Lung (tissue), 11 donors: ENCODE measurements at regions not wholly inside any gene's neighbourhood (a gene's known extent, or its start where the extent isn't known, plus 50 kb on each side); places are given as distances from the start of the nearest gene placed in this dataset.

Source experiments
- ATAC-seq: fragments of 200-7000 bp; cut with Tn5 transposase; one replicate; pipeline ENCODE4 v1.9.1; 2020; ENCODE audit warnings: moderate number of reproducible peaks; ENCODE audit not compliant: insufficient read depth, low FRiP score
- DNase-seq, 3 donors: peaks; one replicate each; pipeline ENCODE4 v3.0.0-alpha.2; 2013 to 2017
- H3K27ac ChIP-seq, 2 donors: one replicate each; pipeline ENCODE4 v1.5.1; 2013; ENCODE audit warnings: mild to moderate bottlenecking in 2 of 2, moderate library complexity in 2 of 2, control low read depth in 1 of 2, inconsistent platforms in 1 of 2, low read depth in 1 of 2, low read length in 1 of 2
- H3K27me3 ChIP-seq, 3 donors: one replicate each; pipeline ENCODE4 v1.5.1; 2013; ENCODE audit warnings: low read length in 2 of 3; ENCODE audit not compliant: control insufficient read depth in 3 of 3, insufficient read depth in 3 of 3
- H3K36me3 ChIP-seq, 4 donors: one replicate each; pipeline ENCODE4 v1.5.1; 2013; ENCODE audit warnings: low read length in 4 of 4, mild to moderate bottlenecking in 1 of 4, moderate library complexity in 1 of 4; ENCODE audit not compliant: control insufficient read depth in 4 of 4, insufficient read depth in 4 of 4
- H3K4me1 ChIP-seq, 5 donors: one replicate each; pipeline ENCODE4 v1.5.1; 2013; ENCODE audit warnings: low read length in 5 of 5, mild to moderate bottlenecking in 2 of 5, moderate library complexity in 1 of 5; ENCODE audit not compliant: control insufficient read depth in 5 of 5, insufficient read depth in 5 of 5
- H3K4me3 ChIP-seq: one replicate; pipeline ENCODE4 v1.5.1; 2013; ENCODE audit warnings: mild to moderate bottlenecking, control low read depth, moderate library complexity
- H3K9ac ChIP-seq, 2 donors: one replicate each; pipeline ENCODE4 v1.5.1; 2013; ENCODE audit warnings: low read length in 2 of 2, control low read depth in 1 of 2; ENCODE audit not compliant: insufficient read depth in 1 of 2
- H3K9me3 ChIP-seq, 4 donors: one replicate each; pipeline ENCODE4 v1.5.1; 2013; ENCODE audit warnings: low read length in 3 of 4, mild to moderate bottlenecking in 1 of 4, moderate library complexity in 1 of 4; ENCODE audit not compliant: control insufficient read depth in 4 of 4, insufficient read depth in 3 of 4
- CTCF ChIP-seq: IDR thresholded peaks from 2 replicates; pipeline ENCODE4 v1.5.1; 2012; ENCODE audit warnings: mild to moderate bottlenecking; ENCODE audit errors: control extremely low read depth, extremely low read depth
- WGBS, 2 donors: extraction: QIAGEN DNeasy Blood & Tissue Kit; methylation state at CpG; one replicate each; pipeline ENCODE4 v1.1.7; 2013; 5-methylcytosine and 5-hydroxymethylcytosine counted together
- donor health status: control.
- donor health status: control.
- donor health status: Bipolar disorder and iron deficiency.
- donor health status: healthy.
- donor health status: DM: yes; HTN: yes; CAD: no.

GRCh38 chr3:31184261-31185061 lies 290.0 kb upstream of the GADL1 start:
- no peak overlapping the region for H3K4me3 ChIP-seq
- no peak overlapping the region for H3K27ac ChIP-seq
- TF ChIP-seq CTCF = no peak
- H3K36me3 ChIP-seq = no peaks in the 10 kb centered on the region
- H3K9ac ChIP-seq = no peak overlapping the region
- H3K27me3 ChIP-seq = no peaks in the 10 kb centered on the region
- H3K4me1 ChIP-seq = no peaks in the 10 kb centered on the region
- no peak for ATAC-seq
- DNase-seq = peak in 1 of 3 donors; percentile 29
- H3K9me3 ChIP-seq = no peaks in the 10 kb centered on the region
- WGBS, 2 donors = 68 to 73% methylated on average over 3 of the region's 3 CpGs

GRCh38 chr3:31185062-31185357 lies 290.5 kb upstream of the GADL1 start:
- WGBS, 2 donors = 82 to 89% methylated on average over 2 of the region's 2 CpGs
- TF ChIP-seq CTCF = no peak
- Histone ChIP-seq H3K4me1 (no peaks in the 10 kb centered on the region), H3K36me3 (no peaks in the 10 kb centered on the region), H3K4me3 (no peak overlapping the region), H3K9me3 (no peaks in the 10 kb centered on the region), H3K9ac (no peak overlapping the region), H3K27ac (no peak overlapping the region), H3K27me3 (no peaks in the 10 kb centered on the region)
- ATAC-seq = no peak
- DNase-seq = no peak

- no peaks in the 10 kb centered on the region for H3K4me1 ChIP-seq
- no peaks in the 10 kb centered on the region for H3K27me3 ChIP-seq
- ATAC-seq = no peak
- 81 to 83% methylated on average over 4 of the region's 4 CpGs for WGBS, 2 donors
- no peaks in the 10 kb centered on the region for H3K36me3 ChIP-seq
- no peak for TF ChIP-seq CTCF
- H3K9me3 ChIP-seq = no peaks in the 10 kb centered on the region
- no peak for DNase-seq
- H3K27ac ChIP-seq = no peak overlapping the region
- H3K9ac ChIP-seq = no peak overlapping the region
- no peak overlapping the region for H3K4me3 ChIP-seq
These were observed 291.6 kb upstream of the GADL1 start for GRCh38 chr3:31186041-31186440.

- Histone ChIP-seq H3K4me3 (no peak overlapping the region), H3K9me3 (no peaks in the 10 kb centered on the region), H3K36me3 (no peaks in the 10 kb centered on the region), H3K9ac (no peak overlapping the region), H3K27me3 (no peaks in the 10 kb centered on the region), H3K4me1 (no peaks in the 10 kb centered on the region), H3K27ac (no peak overlapping the region)
- no peak for ATAC-seq
- no peak for DNase-seq
- TF ChIP-seq CTCF = no peak
- whole genome bisulfite sequencing, 2 donors = 92 to 100% methylated on average over 1 of the region's 1 CpG
These were observed 292.9 kb upstream of the GADL1 start for GRCh38 chr3:31187380-31187779.
